ENCODE measurements at regions not wholly inside any gene's neighbourhood (a gene's known extent, or its start where the extent isn't known, plus 50 kb on each side); places are given as distances from the start of the nearest gene placed in this dataset.

DNA sequence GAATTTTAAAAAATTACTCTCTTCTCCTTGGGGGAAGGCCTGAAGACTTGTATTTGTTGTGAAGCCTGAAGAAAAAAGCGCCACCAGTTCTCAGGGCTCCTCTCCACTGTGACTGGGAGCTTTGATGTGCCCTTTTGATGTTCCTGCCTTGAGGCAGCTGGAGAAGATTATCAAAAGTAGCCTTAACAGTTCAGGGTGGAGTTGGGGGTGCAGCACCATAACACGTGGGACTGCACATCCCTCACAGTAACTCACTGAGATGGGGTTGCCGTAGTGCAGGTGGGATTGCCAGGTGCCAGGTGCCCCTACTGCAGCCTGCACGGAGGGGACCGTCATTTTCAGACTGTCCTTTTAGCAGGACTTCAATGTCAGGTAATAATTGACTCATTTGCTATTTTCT, 474.1 kb downstream of the ETNK1 start:
- TF ChIP-seq BHLHE40 (IDR thresholded peaks at IDR 0.05; ENCODE audit: low read depth, low read length) (no peak), RFX5 (IDR thresholded peaks at IDR 0.05; ENCODE audit: low read depth, low read length) (no peak), MXI1 (IDR thresholded peaks at IDR 0.05; ENCODE audit: borderline replicate concordance, low read depth, low read length) (no peak), MAFK (IDR thresholded peaks at IDR 0.05; ENCODE audit: low read depth, low read length) (no peak), CEBPB (IDR thresholded peaks at IDR 0.05; ENCODE audit: low read depth, low read length) (no peak), RAD21 (IDR thresholded peaks at IDR 0.05; ENCODE audit: low read length) (no peak), SMC3 (IDR thresholded peaks at IDR 0.05; ENCODE audit: low read depth, low read length) (no peak), NFE2L2 (IDR thresholded peaks at IDR 0.05; ENCODE audit: low read depth, low read length) (no peak), ELK1 (IDR thresholded peaks at IDR 0.05; ENCODE audit: borderline replicate concordance, low read depth, low read length) (no peak)
- Histone ChIP-seq H3K23ac (ENCODE audit: low read depth, low read length) (no peak overlapping the region), H3K36me3 (ENCODE audit: control insufficient read depth, insufficient read depth, low read length) (no peaks in the 10 kb centered on the region), H3K4me3 (ENCODE audit: insufficient read depth, low read depth, low read length) (no peak overlapping the region), H3K79me1 (ENCODE audit: low read depth in 1 of 2, low read length in 2 of 2) (no peaks in the 10 kb centered on the region), H3K14ac (replicated peaks; ENCODE audit: low read depth, low read length) (no peak overlapping the region), H4K91ac (ENCODE audit: insufficient read depth, low read depth, low read length) (no peak overlapping the region), H3K4me1 (ENCODE audit: control insufficient read depth, insufficient read depth, low read length) (no peaks in the 10 kb centered on the region), H3K9ac (ENCODE audit: low read depth, low read length) (no peak overlapping the region), H3K27me3 (ENCODE audit: control insufficient read depth, insufficient read depth, low read length) (no peaks in the 10 kb centered on the region; the same call in 1 of the 2 replicates), H2BK15ac (ENCODE audit: low read depth, low read length) (no peak overlapping the region), H3K18ac (ENCODE audit: low read depth, low read length) (no peak overlapping the region), H2AK5ac (ENCODE audit: low read depth, low read length) (no peak overlapping the region), H2AFZ (replicated peaks; ENCODE audit: low read length, poor library complexity) (no peak overlapping the region), H4K20me1 (ENCODE audit: insufficient read depth, low read length) (no peaks in the 10 kb centered on the region), H2BK120ac (ENCODE audit: low read depth, low read length) (no peak overlapping the region), H2BK5ac (ENCODE audit: low read depth, low read length, poor library complexity, severe bottlenecking) (no peak overlapping the region), H2AK9ac (replicated peaks; ENCODE audit: low read depth, low read length, poor library complexity) (no peak overlapping the region), H4K5ac (ENCODE audit: low read depth, low read length) (no peak overlapping the region), H3K27ac (ENCODE audit: insufficient read depth, low read length) (no peak overlapping the region), H4K8ac (ENCODE audit: low read depth in 2 of 2, low read length in 2 of 2) (no peak overlapping the region), H3K4me2 (ENCODE audit: low read depth, low read length) (no peak overlapping the region), H3K9me1 (ENCODE audit: insufficient read depth, low read length) (no peaks in the 10 kb centered on the region), H3K56ac (ENCODE audit: extremely low read depth, insufficient read depth, low read length) (no peak overlapping the region), H2BK20ac (ENCODE audit: low read depth, low read length) (no peak overlapping the region), H3K4ac (ENCODE audit: low read depth, low read length) (no peak overlapping the region), H3K9me3 (ENCODE audit: control insufficient read depth, insufficient read depth, low read length) (no peaks in the 10 kb centered on the region)
- ChIA-PET CTCF (interaction anchor here (0.6 kb wide), 1 partner anchor 29 kb away, joined by 3 read pairs; no protein-coding TSS in a partner anchor), POLR2A (ENCODE audit: unreplicated experiment) (no interaction called here)
- DNase-seq (no peak), ATAC-seq (ENCODE audit: low read depth) (no peak)
- WGBS, 2 experiments (ENCODE audit: extremely low coverage in 2 of 2, insufficient read length in 1 of 2), result no CpG with 5 or more reads among the region's 5 CpGs
- in situ Hi-C loops (cut with MboI; ENCODE audit: low sequenced_read_pairs) (no loop called here), intact Hi-C loops (cut with micrococcal nuclease) (no loop called here), dilution Hi-C loops (cut with HindIII; ENCODE audit: low sequenced_read_pairs, unreplicated experiment) (no loop called here)
- BruUV-seq (replicated peaks), result no TSS peak
